ENCODE measurements at regions not wholly inside any gene's neighbourhood (a gene's known extent, or its start where the extent isn't known, plus 50 kb on each side); places are given as distances from the start of the nearest gene placed in this dataset.

DNA sequence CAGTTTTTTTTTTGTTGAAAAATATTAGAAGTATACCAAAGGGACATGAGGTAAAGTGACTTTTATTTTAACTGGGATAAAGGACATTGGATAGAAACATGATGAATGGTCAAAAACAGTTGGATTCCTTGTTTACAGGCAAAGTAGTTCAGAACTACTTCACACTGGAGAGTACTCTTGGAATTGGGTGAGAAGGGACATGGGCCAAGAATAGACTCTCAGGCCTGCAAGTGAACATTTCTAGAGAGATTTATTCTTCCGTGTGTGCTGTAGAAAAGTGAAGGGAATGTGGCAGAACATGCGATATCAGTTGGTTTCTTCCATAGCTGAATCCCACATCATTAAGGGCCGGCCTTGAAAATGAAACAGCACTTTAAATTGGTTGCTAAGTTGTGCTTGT, 290.5 kb downstream of the ADGRL2 start:
- Histone ChIP-seq H3K27ac (replicated peaks in 1 of 4) (no peak overlapping the region), H3K4me1 (no peaks in the 10 kb centered on the region), H3K4me3 (no peak overlapping the region), H3K36me3 (no peaks in the 10 kb centered on the region), H3K27me3 (no peaks in the 10 kb centered on the region), H3K9me3 (no peaks in the 10 kb centered on the region)
- TF ChIP-seq POLR2A (IDR thresholded peaks at IDR 0.05; ENCODE audit: low read depth) = no peak
- TF ChIP-seq EP300 (IDR thresholded peaks at IDR 0.05) = no peak
- TF ChIP-seq POLR2AphosphoS5 (IDR thresholded peaks at IDR 0.05) = no peak
- TF ChIP-seq, protein P1, sequence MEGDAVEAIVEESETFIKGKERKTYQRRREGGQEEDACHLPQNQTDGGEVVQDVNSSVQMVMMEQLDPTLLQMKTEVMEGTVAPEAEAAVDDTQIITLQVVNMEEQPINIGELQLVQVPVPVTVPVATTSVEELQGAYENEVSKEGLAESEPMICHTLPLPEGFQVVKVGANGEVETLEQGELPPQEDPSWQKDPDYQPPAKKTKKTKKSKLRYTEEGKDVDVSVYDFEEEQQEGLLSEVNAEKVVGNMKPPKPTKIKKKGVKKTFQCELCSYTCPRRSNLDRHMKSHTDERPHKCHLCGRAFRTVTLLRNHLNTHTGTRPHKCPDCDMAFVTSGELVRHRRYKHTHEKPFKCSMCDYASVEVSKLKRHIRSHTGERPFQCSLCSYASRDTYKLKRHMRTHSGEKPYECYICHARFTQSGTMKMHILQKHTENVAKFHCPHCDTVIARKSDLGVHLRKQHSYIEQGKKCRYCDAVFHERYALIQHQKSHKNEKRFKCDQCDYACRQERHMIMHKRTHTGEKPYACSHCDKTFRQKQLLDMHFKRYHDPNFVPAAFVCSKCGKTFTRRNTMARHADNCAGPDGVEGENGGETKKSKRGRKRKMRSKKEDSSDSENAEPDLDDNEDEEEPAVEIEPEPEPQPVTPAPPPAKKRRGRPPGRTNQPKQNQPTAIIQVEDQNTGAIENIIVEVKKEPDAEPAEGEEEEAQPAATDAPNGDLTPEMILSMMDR (IDR thresholded peaks at IDR 0.05) = no peak
- no peak for DNase-seq (ENCODE audit: extremely low spot score)
- intact Hi-C loops (cut with DNase I) = no loop called here
- WGBS = 90% methylated on average over 3 of the region's 3 CpGs

DNA sequence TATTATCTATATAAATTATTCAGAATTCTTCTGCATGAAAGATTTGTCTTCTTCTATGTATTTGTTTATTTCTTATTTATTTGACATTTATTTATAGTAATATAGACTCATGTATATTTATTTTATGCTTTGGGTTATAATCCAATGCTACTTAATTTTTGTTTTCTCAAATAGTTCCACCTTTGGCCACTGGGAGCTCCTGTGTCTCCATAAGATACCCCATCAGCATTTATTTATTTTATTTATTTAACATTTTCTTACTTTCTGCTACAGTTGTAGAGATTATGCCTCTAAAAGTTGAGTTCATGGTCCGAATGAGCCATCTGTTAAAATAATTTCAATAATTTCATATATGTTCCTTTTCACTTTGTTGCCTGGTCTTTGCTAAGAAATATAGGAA, 289.4 kb downstream of the ADGRL2 start:
- no peak for DNase-seq (ENCODE audit: extremely low spot score)
- Histone ChIP-seq H3K4me3 (no peak overlapping the region), H3K4me1 (no peaks in the 10 kb centered on the region), H3K9me3 (no peaks in the 10 kb centered on the region), H3K27ac (replicated peaks in 1 of 4) (no peak overlapping the region), H3K27me3 (no peaks in the 10 kb centered on the region), H3K36me3 (no peaks in the 10 kb centered on the region)
- intact Hi-C loops (cut with DNase I) = no loop called here
- 87% methylated on average over 1 of the region's 1 CpG for WGBS
- TF ChIP-seq POLR2A (IDR thresholded peaks at IDR 0.05; ENCODE audit: low read depth) (no peak), POLR2AphosphoS5 (IDR thresholded peaks at IDR 0.05) (no peak), EP300 (IDR thresholded peaks at IDR 0.05) (no peak)
- TF ChIP-seq, protein P1 (IDR thresholded peaks at IDR 0.05) = peak in 1 of 3 experiments; percentile 30

DNA sequence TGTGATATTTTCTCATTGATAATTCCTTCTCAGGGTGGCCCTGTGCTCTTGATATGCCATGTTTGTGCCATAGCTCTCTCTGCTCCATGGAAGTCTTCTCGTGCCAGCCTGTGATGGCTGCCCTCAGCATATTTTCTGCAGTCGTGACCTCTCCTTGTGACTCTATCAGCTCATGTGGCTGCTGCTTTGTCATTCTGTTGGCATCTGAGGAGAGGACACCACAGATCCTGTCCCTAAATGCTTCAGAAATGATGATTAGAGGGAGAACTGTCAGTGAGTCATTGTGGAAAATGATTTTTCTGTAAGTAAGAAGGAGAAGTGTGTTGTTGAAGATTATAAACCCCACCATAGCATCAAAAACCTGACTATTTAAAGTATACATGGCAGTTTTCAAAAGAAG, 286.0 kb downstream of the ADGRL2 start:
- no peak for DNase-seq (ENCODE audit: extremely low spot score)
- intact Hi-C loops (cut with DNase I) = no loop called here
- H3K27ac ChIP-seq (replicated peaks in 1 of 4) = no peak overlapping the region
- H3K27me3 ChIP-seq = no peaks in the 10 kb centered on the region
- 45% methylated on average over 2 of the region's 2 CpGs for WGBS
- no peak overlapping the region for H3K4me3 ChIP-seq
- TF ChIP-seq POLR2AphosphoS5 (IDR thresholded peaks at IDR 0.05) (no peak), EP300 (IDR thresholded peaks at IDR 0.05) (no peak), POLR2A (IDR thresholded peaks at IDR 0.05; ENCODE audit: low read depth) (no peak)
- TF ChIP-seq, protein P1 (IDR thresholded peaks at IDR 0.05) = no peak
- no peaks in the 10 kb centered on the region for H3K4me1 ChIP-seq
- no peaks in the 10 kb centered on the region for H3K9me3 ChIP-seq
- H3K36me3 ChIP-seq = no peaks in the 10 kb centered on the region

DNA sequence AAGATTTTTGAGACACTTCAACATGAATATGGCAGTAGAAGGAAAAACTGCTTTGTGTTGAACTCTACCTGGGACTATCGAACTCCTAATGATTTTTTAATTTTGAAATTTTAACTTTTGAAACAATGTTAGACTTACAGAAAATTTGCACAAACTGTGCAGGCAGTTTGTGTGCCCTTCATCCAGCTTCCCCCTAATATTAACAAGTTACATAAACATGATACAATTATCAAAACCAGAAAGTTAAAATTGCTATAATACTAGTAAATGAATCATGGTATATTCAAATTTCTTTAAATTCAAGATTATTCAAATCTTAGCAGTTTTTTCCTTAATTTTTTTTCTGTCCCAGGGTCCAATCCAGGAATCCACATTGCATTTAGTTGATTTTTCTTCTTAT, 278.9 kb downstream of the ADGRL2 start:
- DNase-seq (ENCODE audit: extremely low spot score) = no peak
- Histone ChIP-seq H3K9me3 (peaks cover 0 to 5% (median 0%) of the 10 kb centered on the region in 4 donors), H3K4me3 (no peak overlapping the region), H3K27me3 (no peaks in the 10 kb centered on the region), H3K36me3 (no peaks in the 10 kb centered on the region), H3K4me1 (no peaks in the 10 kb centered on the region), H3K27ac (replicated peaks in 1 of 4) (no peak overlapping the region)
- 93% methylated on average over 1 of the region's 1 CpG for WGBS
- TF ChIP-seq, protein P1 (IDR thresholded peaks at IDR 0.05) = no peak
- TF ChIP-seq POLR2AphosphoS5 (IDR thresholded peaks at IDR 0.05) = no peak
- no peak for TF ChIP-seq EP300 (IDR thresholded peaks at IDR 0.05)
- TF ChIP-seq POLR2A (IDR thresholded peaks at IDR 0.05; ENCODE audit: low read depth) = no peak
- intact Hi-C loops (cut with DNase I) = no loop called here

DNA sequence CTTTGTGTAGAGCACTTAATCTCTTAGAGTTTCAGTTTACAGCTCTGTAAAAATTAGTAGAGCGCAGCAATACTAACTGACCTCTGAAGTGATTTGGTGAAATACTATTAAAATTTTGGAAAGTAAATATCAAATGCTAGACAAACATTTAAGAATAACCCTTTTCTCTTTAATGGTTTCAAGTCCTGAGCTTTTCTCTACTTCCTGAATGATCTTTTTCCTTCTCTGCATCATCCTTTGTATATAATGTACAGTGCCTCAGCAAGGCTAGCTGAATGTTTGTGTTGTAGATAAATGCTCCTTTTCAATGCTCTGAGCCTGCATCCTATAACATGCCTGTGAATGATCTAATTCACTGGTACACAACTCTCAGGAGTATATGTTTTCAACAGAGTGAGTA, 272.9 kb downstream of the ADGRL2 start:
- Histone ChIP-seq H3K4me3 (no peak overlapping the region), H3K9me3 (no peaks in the 10 kb centered on the region), H3K36me3 (no peaks in the 10 kb centered on the region), H3K27ac (replicated peaks in 1 of 4) (no peak overlapping the region), H3K4me1 (no peaks in the 10 kb centered on the region), H3K27me3 (no peaks in the 10 kb centered on the region)
- WGBS = 92% methylated on average over 1 of the region's 1 CpG
- DNase-seq (ENCODE audit: extremely low spot score) = no peak
- intact Hi-C loops (cut with DNase I) = no loop called here
- TF ChIP-seq POLR2AphosphoS5 (IDR thresholded peaks at IDR 0.05) = no peak
- no peak for TF ChIP-seq EP300 (IDR thresholded peaks at IDR 0.05)
- TF ChIP-seq POLR2A (IDR thresholded peaks at IDR 0.05; ENCODE audit: low read depth) = no peak
- TF ChIP-seq, protein P1 (IDR thresholded peaks at IDR 0.05) = no peak
